22Rv1 (cell line): ENCODE measurements at regions not wholly inside any gene's neighbourhood (a gene's known extent, or its start where the extent isn't known, plus 50 kb on each side); places are given as distances from the start of the nearest gene placed in this dataset.

Source experiments
- H3K27ac ChIP-seq: fragments of 450-650 bp; 2 replicates; pipeline ENCODE4 v1.5.1; 2017
- ZFX ChIP-seq: fragments of 450-650 bp; IDR thresholded peaks from 2 replicates; pipeline ENCODE4 v1.6.1; 2017; ENCODE audit warnings: antibody characterized with exemption, borderline replicate concordance
- TF ChIP-seq, protein P1 (sequence below): fragments of 450-650 bp; IDR thresholded peaks from 2 replicates; pipeline ENCODE4 v1.5.1; 2017; ENCODE audit warnings: mild to moderate bottlenecking

DNA sequence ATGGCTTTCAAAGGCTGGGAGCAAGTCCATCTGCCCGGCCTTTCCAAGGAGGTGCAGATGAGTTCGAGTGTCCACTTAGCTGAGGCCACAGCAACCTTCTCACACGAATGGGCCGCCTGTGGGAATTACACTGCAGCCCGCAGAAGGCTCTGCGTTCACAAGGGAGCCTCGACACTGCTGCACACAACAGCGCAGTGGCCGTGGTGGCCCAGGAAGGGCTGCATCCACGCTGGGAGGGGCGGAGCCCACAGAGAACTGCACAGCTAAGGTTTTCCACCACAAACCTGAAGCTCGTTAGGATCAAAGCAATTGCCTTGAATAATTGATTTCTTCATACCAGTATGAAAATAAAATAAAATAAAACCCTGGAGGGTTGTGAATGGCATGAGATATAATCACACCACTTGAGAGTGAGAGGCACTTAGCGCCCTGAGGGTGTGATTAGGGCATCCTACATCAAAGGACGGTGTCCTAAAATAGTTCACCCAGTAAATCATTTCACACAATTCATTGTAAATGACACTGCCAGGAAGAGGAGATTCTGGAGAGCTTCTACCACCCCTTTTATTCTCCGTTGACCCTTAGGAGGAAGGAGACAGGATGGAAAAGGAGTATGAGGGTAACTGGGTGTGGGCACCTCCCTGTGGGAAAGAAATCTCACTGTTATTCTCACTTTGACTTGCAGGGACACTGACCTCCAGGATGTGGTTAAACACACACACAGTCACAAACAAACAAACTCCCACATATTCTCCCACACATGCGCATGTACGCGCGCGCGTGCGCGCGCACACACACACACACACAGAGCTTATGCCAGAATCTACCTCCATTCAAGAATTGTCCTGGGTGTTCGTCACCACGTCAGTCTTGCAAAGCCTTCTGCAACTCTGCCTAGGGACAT lies 256.6 kb upstream of the ID2 start:
- TF ChIP-seq, protein P1, sequence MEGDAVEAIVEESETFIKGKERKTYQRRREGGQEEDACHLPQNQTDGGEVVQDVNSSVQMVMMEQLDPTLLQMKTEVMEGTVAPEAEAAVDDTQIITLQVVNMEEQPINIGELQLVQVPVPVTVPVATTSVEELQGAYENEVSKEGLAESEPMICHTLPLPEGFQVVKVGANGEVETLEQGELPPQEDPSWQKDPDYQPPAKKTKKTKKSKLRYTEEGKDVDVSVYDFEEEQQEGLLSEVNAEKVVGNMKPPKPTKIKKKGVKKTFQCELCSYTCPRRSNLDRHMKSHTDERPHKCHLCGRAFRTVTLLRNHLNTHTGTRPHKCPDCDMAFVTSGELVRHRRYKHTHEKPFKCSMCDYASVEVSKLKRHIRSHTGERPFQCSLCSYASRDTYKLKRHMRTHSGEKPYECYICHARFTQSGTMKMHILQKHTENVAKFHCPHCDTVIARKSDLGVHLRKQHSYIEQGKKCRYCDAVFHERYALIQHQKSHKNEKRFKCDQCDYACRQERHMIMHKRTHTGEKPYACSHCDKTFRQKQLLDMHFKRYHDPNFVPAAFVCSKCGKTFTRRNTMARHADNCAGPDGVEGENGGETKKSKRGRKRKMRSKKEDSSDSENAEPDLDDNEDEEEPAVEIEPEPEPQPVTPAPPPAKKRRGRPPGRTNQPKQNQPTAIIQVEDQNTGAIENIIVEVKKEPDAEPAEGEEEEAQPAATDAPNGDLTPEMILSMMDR = no peak
- TF ChIP-seq ZFX = no peak
- H3K27ac ChIP-seq = no peak overlapping the region

DNA sequence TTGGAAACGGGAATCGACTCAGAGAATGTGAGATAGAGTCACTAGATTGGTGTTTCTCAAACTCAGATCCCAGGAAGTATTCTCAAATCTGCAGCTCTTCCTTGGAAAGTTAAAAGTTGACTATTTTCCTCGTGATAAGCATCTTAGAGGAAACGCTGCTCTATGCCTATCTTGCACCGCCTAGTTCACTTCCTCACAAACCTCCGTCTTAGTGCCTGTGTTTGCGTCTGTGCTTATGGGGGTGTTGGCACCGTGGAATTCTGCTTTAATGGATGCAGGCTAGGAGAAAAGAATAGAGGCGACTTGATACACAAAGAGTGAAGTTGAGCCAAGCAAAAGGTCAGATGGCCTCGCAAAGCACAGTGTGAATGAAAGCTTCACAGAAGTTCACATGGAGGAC lies 255.3 kb upstream of the ID2 start:
- H3K27ac ChIP-seq = no peak overlapping the region
- no peak for TF ChIP-seq ZFX
- TF ChIP-seq, protein P1 = no peak

DNA sequence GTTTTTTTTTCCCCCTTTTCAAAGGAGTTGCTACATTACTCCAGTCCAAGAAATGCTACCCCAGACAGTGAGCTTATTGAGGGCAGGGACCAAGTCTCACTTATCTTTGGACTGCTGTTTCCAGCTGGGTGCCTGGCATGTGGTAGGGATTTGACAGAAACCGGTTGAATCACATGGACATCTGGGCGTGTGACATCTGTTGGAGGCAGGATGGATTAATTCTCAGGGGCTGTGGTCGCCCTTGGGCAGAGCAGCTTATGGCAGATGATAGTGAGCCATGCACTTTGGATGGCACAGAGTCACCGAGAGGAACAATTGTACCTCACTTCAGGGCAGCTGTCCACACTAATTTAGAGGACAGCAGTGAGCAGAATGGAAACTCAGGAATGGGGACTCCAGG lies 254.6 kb upstream of the ID2 start:
- H3K27ac ChIP-seq = no peak overlapping the region
- no peak for TF ChIP-seq ZFX
- TF ChIP-seq, protein P1 = no peak

- TF ChIP-seq ZFX = no peak
- TF ChIP-seq, protein P1 = no peak
- H3K27ac ChIP-seq = no peak overlapping the region
Observed at GRCh38 chr2:8430628-8431027, 251.2 kb upstream of the ID2 start.

GRCh38 chr2:8431446-8432125 lies 250.3 kb upstream of the ID2 start:
- H3K27ac ChIP-seq = no peak overlapping the region
- TF ChIP-seq ZFX = no peak
- TF ChIP-seq, protein P1 = no peak

DNA sequence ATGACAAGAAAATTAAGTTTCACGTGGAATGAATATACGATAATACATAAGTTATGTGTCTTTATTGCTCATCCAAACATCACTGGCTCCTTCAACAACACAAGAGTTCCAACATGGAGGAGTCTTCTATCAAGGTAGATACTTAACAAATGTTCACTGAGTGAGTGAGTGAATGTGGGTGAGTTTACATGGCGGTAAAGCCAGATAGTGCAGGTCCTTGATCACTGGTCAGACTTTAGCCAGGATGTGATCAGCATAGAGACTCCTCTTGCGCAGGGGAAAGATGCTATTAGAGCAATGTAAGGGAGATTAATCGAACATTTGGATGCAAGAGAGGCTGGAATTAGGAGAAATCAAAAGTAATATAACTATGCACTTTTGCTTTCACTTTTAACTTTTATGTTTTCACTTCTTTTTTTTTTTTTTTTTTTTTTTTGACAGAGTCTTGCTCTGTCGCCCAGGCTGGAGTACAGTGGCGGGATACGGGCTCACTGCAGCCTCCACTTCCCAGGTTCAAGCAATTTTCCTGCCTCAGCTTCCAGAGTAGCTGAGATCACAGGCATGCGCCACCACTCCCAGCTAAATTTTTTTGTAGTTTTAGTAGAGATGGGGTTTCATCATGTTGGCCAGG lies 249.0 kb upstream of the ID2 start:
- H3K27ac ChIP-seq = no peak overlapping the region
- no peak for TF ChIP-seq ZFX
- TF ChIP-seq, protein P1 = no peak
